A549 (cell line): ENCODE measurements at regions not wholly inside any gene's neighbourhood (a gene's known extent, or its start where the extent isn't known, plus 50 kb on each side); places are given as distances from the start of the nearest gene placed in this dataset.

Experiments
- CTCF ChIP-seq: fragments of >200 bp; sonication (Bioruptor Twin); formaldehyde crosslinking; IDR thresholded peaks from 3 replicates; pipeline ENCODE4 v1.5.1; 2016
- EP300 ChIP-seq, 2 experiments: fragments of >200 bp; sonication (Bioruptor Twin); formaldehyde crosslinking; IDR thresholded peaks; 2 replicates in 1 of 2; 3 replicates in 1 of 2; pipeline ENCODE4 v1.6.1; 2016 to 2017
- HDAC2 ChIP-seq: fragments of 200-600 bp; sonication (generic); IDR thresholded peaks from 2 replicates; pipeline ENCODE4 v1.6.1; 2016
- JUNB ChIP-seq: fragments of >200 bp; sonication (Bioruptor Twin); formaldehyde crosslinking; IDR thresholded peaks from 2 replicates; pipeline ENCODE4 v1.6.1; 2016
- KDM1A ChIP-seq: fragments of 200-600 bp; sonication (generic); IDR thresholded peaks from 2 replicates; pipeline ENCODE4 v1.6.1; 2016; ENCODE audit warnings: low read depth, mild to moderate bottlenecking
- NFE2L2 ChIP-seq: fragments of 150-350 bp; conservative IDR thresholded peaks from 2 replicates; pipeline ENCODE4 v1.6.1; 2014; ENCODE audit warnings: low read length
- POLR2A ChIP-seq: IDR thresholded peaks from 2 replicates; pipeline ENCODE4 v1.6.1; 2012; ENCODE audit warnings: mild to moderate bottlenecking, low read length
- POLR2AphosphoS2 ChIP-seq: conservative IDR thresholded peaks from 2 replicates; pipeline ENCODE4 v1.6.1; 2012; ENCODE audit warnings: low read length, improper control_type of control experiment, inconsistent platforms
- RAD21 ChIP-seq, 2 experiments: fragments of >200 bp in 1 of 2; sonication (Bioruptor Twin) in 1 of 2; formaldehyde crosslinking in 1 of 2; IDR thresholded peaks in 1 of 2; conservative IDR thresholded peaks in 1 of 2; 2 replicates in 1 of 2; 3 replicates in 1 of 2; pipeline ENCODE4 v1.6.1; 2012 to 2018; ENCODE audit warnings: inconsistent platforms in 1 of 2
- REST ChIP-seq: fragments of 200-600 bp; sonication (generic); IDR thresholded peaks from 2 replicates; pipeline ENCODE4 v1.6.1; 2016; ENCODE audit warnings: antibody characterized with exemption, mild to moderate bottlenecking, moderate library complexity
- SMC3 ChIP-seq: fragments of >200 bp; sonication (Bioruptor Twin); formaldehyde crosslinking; IDR thresholded peaks from 3 replicates; pipeline ENCODE4 v1.6.1; 2018; ENCODE audit warnings: inconsistent platforms
- TFCP2L1 ChIP-seq: fragments of 250-450 bp; sonication (Bioruptor Pico); IDR thresholded peaks from 2 replicates; pipeline ENCODE4 v1.5.0; 2021; ENCODE audit warnings: mild to moderate bottlenecking

GRCh38 chr7:376306-377079, 86.5 kb downstream of the FOXL3 start:
- TF ChIP-seq POLR2A (no peak), RAD21 (conservative IDR thresholded peaks at IDR 0.05 in 1 of 2, IDR thresholded peaks at IDR 0.05 in 1 of 2) (no peak), POLR2AphosphoS2 (no peak), KDM1A (no peak), CTCF (no peak), REST (no peak), JUNB (no peak), EP300 (IDR thresholded peaks at IDR 0.05) (no peak), SMC3 (no peak), TFCP2L1 (CRISPR knock-in tag) (no peak), HDAC2 (no peak), NFE2L2 (no peak)
